Keratinocyte (primary cell): ENCODE measurements at regions not wholly inside any gene's neighbourhood (a gene's known extent, or its start where the extent isn't known, plus 50 kb on each side); places are given as distances from the start of the nearest gene placed in this dataset.

Source experiments
- DNase-seq: peaks from one replicate; pipeline ENCODE4 v3.0.0-alpha.2; 2011; ENCODE audit warnings: low read depth, missing footprints, low spot score
- FAIRE-seq: peaks from 2 replicates; lab custom pipeline; 2011; peaks lifted over from hg19 to GRCh38; lab: Jason Lieb, UNC
- H2AFZ ChIP-seq: 2 replicates; pipeline ENCODE4 v1.6.0; 2012; ENCODE audit warnings: low read length, control low read depth, inconsistent platforms; ENCODE audit not compliant: control insufficient read depth
- H3K27ac ChIP-seq: 2 replicates; pipeline ENCODE4 v1.5.1; 2011; ENCODE audit warnings: low read length; ENCODE audit not compliant: control insufficient read depth, insufficient read depth
- H3K27me3 ChIP-seq: 3 replicates; pipeline ENCODE4 v1.6.0; 2011; ENCODE audit warnings: low read length; ENCODE audit not compliant: control insufficient read depth, insufficient read depth; ENCODE audit errors: extremely low read depth
- H3K36me3 ChIP-seq, 2 experiments: 2 replicates in 1 of 2; 3 replicates in 1 of 2; pipeline ENCODE4 v1.5.1; 2011; ENCODE audit warnings: low read length in 2 of 2, mild to moderate bottlenecking in 1 of 2; ENCODE audit not compliant: control insufficient read depth in 2 of 2, insufficient read depth in 2 of 2; ENCODE audit errors: extremely low read depth in 1 of 2
- H3K4me1 ChIP-seq: 3 replicates; pipeline ENCODE4 v1.5.1; 2011; ENCODE audit warnings: low read length; ENCODE audit not compliant: control insufficient read depth, insufficient read depth; ENCODE audit errors: extremely low read depth
- H3K4me2 ChIP-seq: 3 replicates; pipeline ENCODE4 v1.6.0; 2011; ENCODE audit warnings: low read depth, low read length; ENCODE audit not compliant: control insufficient read depth, insufficient read depth; ENCODE audit errors: extremely low read depth
- H3K4me3 ChIP-seq, 3 experiments: fragments of 200-600 bp in 1 of 3; sonication (generic) in 1 of 3; 2 replicates in 2 of 3; 3 replicates in 1 of 3; pipeline ENCODE4 v1.5.1; 2011 to 2016; ENCODE audit warnings: low read length in 3 of 3, mild to moderate bottlenecking in 3 of 3, control low read depth in 2 of 3, inconsistent platforms in 1 of 3, low read depth in 1 of 3, mixed read lengths in 1 of 3, mixed run types in 1 of 3, moderate library complexity in 1 of 3; ENCODE audit not compliant: control insufficient read depth in 2 of 3, insufficient read depth in 2 of 3; ENCODE audit errors: extremely low read depth in 1 of 3
- H3K79me2 ChIP-seq: 2 replicates; pipeline ENCODE4 v1.6.0; 2012; ENCODE audit warnings: low read length; ENCODE audit not compliant: control insufficient read depth, insufficient read depth
- H3K9ac ChIP-seq: 3 replicates; pipeline ENCODE4 v1.6.0; 2011; ENCODE audit warnings: low read length; ENCODE audit not compliant: control insufficient read depth, insufficient read depth; ENCODE audit errors: extremely low read depth
- H3K9me1 ChIP-seq: 3 replicates; pipeline ENCODE4 v1.6.0; 2011; ENCODE audit warnings: low read length; ENCODE audit not compliant: control insufficient read depth, insufficient read depth; ENCODE audit errors: extremely low read depth
- H3K9me3 ChIP-seq: 2 replicates; pipeline ENCODE4 v1.5.1; 2012; ENCODE audit warnings: low read depth, low read length; ENCODE audit not compliant: control insufficient read depth
- H4K20me1 ChIP-seq: 3 replicates; pipeline ENCODE4 v1.6.0; 2011; ENCODE audit warnings: low read length; ENCODE audit not compliant: control insufficient read depth, insufficient read depth; ENCODE audit errors: extremely low read depth
- CTCF ChIP-seq, 3 experiments: IDR thresholded peaks in 1 of 3; conservative IDR thresholded peaks in 1 of 3; optimal IDR thresholded peaks in 1 of 3; 2 replicates in 2 of 3; 3 replicates in 1 of 3; pipeline versions ENCODE3 to v1.5.1; 2011; ENCODE audit warnings: low read length in 3 of 3, mild to moderate bottlenecking in 3 of 3, moderate library complexity in 2 of 3, control low read depth in 1 of 3, inconsistent platforms in 1 of 3; ENCODE audit not compliant: insufficient read depth in 2 of 3; ENCODE audit errors: extremely low read depth in 1 of 3
- EZH2 ChIP-seq: IDR thresholded peaks from one replicate; pipeline ENCODE4 v1.6.1; 2012; ENCODE audit warnings: inconsistent platforms, mild to moderate bottlenecking, low read length, moderate library complexity
- dilution Hi-C: fragments of 300-500 bp; cut with MboI; formaldehyde crosslinking; loops from one replicate; pipeline ENCODE4 v1.7.0; 2020; ENCODE audit warnings: low sequenced_read_pairs; ENCODE audit not compliant: extremely low pct_ligation_motif_present

- H3K4me1 ChIP-seq = no peaks in the 10 kb centered on the region
- no peak overlapping the region for H2AFZ ChIP-seq
- no peak overlapping the region for H3K4me3 ChIP-seq
- H3K79me2 ChIP-seq = no peaks in the 10 kb centered on the region
- H4K20me1 ChIP-seq = no peaks in the 10 kb centered on the region
- TF ChIP-seq CTCF (optimal IDR thresholded peaks at IDR 0.05 in 1 of 3, IDR thresholded peaks at IDR 0.05 in 1 of 3, conservative IDR thresholded peaks at IDR 0.05 in 1 of 3; ENCODE audit: extremely low read depth in 1 of 3, insufficient read depth in 2 of 3, low read length in 3 of 3) = no peak
- TF ChIP-seq EZH2 = no peak
- no peak overlapping the region for H3K27ac ChIP-seq
- DNase-seq (no peak), FAIRE-seq (no peak)
- H3K4me2 ChIP-seq = no peak overlapping the region
- H3K36me3 ChIP-seq = no peaks in the 10 kb centered on the region
- H3K27me3 ChIP-seq = no peaks in the 10 kb centered on the region
- no peak overlapping the region for H3K9ac ChIP-seq
- H3K9me3 ChIP-seq = no peaks in the 10 kb centered on the region
- no peaks in the 10 kb centered on the region for H3K9me1 ChIP-seq
- dilution Hi-C loops = no loop called here
Observed at GRCh38 chr1:23628951-23629387, 62.6 kb upstream of the RPL11 start.

- H3K4me3 ChIP-seq = no peak overlapping the region
- dilution Hi-C loops = no loop called here
- no peak for TF ChIP-seq CTCF (optimal IDR thresholded peaks at IDR 0.05 in 1 of 3, IDR thresholded peaks at IDR 0.05 in 1 of 3, conservative IDR thresholded peaks at IDR 0.05 in 1 of 3; ENCODE audit: extremely low read depth in 1 of 3, insufficient read depth in 2 of 3, low read length in 3 of 3)
- H3K79me2 ChIP-seq = no peaks in the 10 kb centered on the region
- no peak for FAIRE-seq
- H3K4me2 ChIP-seq = no peak overlapping the region
- no peaks in the 10 kb centered on the region for H3K9me3 ChIP-seq
- H3K36me3 ChIP-seq = no peaks in the 10 kb centered on the region
- H3K4me1 ChIP-seq = no peaks in the 10 kb centered on the region
- no peak for DNase-seq
- H3K9ac ChIP-seq = no peak overlapping the region
- H3K9me1 ChIP-seq = no peaks in the 10 kb centered on the region
- no peaks in the 10 kb centered on the region for H3K27me3 ChIP-seq
- no peak overlapping the region for H3K27ac ChIP-seq
- H4K20me1 ChIP-seq = no peaks in the 10 kb centered on the region
- peak overlapping the region; percentile 44 for H2AFZ ChIP-seq
Observed at GRCh38 chr1:23627069-23627735, 64.4 kb upstream of the RPL11 start.
